KMS-11 (cell line): ENCODE measurements at regions not wholly inside any gene's neighbourhood (a gene's known extent, or its start where the extent isn't known, plus 50 kb on each side); places are given as distances from the start of the nearest gene placed in this dataset.

Experiments used
- H2AFZ ChIP-seq: fragments of 200-600 bp; sonication (generic); 2 replicates; pipeline ENCODE4 v1.6.1; 2016; ENCODE audit warnings: antibody characterized with exemption, mixed run types, low read depth
- H3K27ac ChIP-seq: fragments of 200-600 bp; sonication (generic); 2 replicates; pipeline ENCODE4 v1.6.1; 2016; ENCODE audit warnings: mild to moderate bottlenecking, mixed run types
- H3K27me3 ChIP-seq: fragments of 200-600 bp; sonication (generic); 2 replicates; pipeline ENCODE4 v1.6.1; 2017; ENCODE audit warnings: mild to moderate bottlenecking, low read depth, mixed run types, moderate library complexity; ENCODE audit not compliant: insufficient read depth
- H3K36me3 ChIP-seq: fragments of 200-600 bp; sonication (generic); 2 replicates; pipeline ENCODE4 v1.6.1; 2017; ENCODE audit warnings: mild to moderate bottlenecking, mixed run types; ENCODE audit not compliant: insufficient read depth
- H3K4me1 ChIP-seq: fragments of 200-600 bp; sonication (generic); 2 replicates; pipeline ENCODE4 v1.6.1; 2016; ENCODE audit warnings: mild to moderate bottlenecking, low read depth, mixed run types; ENCODE audit not compliant: poor library complexity, severe bottlenecking
- H3K4me2 ChIP-seq: fragments of 200-600 bp; sonication (generic); 2 replicates; pipeline ENCODE4 v1.7.0; 2016; ENCODE audit warnings: mild to moderate bottlenecking, mixed run types
- H3K4me3 ChIP-seq: fragments of 200-600 bp; sonication (generic); IDR thresholded peaks from 2 replicates; pipeline ENCODE4 v1.6.1; 2017; ENCODE audit warnings: low read depth, low read length, mixed read lengths; ENCODE audit not compliant: insufficient read depth
- H3K79me2 ChIP-seq: fragments of 200-600 bp; sonication (generic); 2 replicates; pipeline ENCODE4 v1.6.1; 2016; ENCODE audit warnings: low read depth, mixed run types; ENCODE audit not compliant: insufficient read depth
- H3K9ac ChIP-seq: fragments of 200-600 bp; sonication (generic); 2 replicates; pipeline ENCODE4 v1.6.1; 2016; ENCODE audit warnings: mild to moderate bottlenecking, mixed run types
- H4K20me1 ChIP-seq: fragments of 200-600 bp; sonication (generic); 2 replicates; pipeline ENCODE4 v1.6.1; 2016; ENCODE audit warnings: mild to moderate bottlenecking, mixed run types; ENCODE audit not compliant: insufficient read depth
- TF ChIP-seq, protein P1 (sequence below): fragments of 200-600 bp; sonication (generic); conservative IDR thresholded peaks from 2 replicates; pipeline ENCODE4 v1.6.1; 2017; ENCODE audit warnings: low read depth, mild to moderate bottlenecking, antibody characterized with exemption, low read length, moderate library complexity, mixed read lengths

DNA sequence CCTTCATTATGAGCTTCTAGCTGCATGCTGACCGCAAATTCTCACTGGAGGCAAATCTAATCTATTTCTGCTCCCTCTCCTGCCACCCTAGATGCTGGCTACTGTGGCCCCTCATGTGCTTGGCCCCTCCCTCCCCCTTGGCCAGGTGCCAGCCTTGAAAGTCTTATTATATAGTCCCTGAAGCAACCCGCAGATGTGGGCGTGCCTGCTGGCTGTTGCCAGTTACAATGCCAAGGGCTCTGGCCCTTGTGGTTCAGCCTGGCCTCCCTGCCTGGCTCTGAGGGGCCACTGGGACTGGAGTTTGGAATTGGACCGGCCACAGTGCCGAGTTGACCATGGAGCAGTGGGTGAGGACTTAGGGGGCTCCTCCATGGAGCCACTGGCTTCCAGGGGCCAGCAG is 78.9 kb upstream of the ACTRT2 start:
- no peaks in the 10 kb centered on the region for H3K79me2 ChIP-seq
- H3K36me3 ChIP-seq = no peaks in the 10 kb centered on the region
- TF ChIP-seq, protein P1, sequence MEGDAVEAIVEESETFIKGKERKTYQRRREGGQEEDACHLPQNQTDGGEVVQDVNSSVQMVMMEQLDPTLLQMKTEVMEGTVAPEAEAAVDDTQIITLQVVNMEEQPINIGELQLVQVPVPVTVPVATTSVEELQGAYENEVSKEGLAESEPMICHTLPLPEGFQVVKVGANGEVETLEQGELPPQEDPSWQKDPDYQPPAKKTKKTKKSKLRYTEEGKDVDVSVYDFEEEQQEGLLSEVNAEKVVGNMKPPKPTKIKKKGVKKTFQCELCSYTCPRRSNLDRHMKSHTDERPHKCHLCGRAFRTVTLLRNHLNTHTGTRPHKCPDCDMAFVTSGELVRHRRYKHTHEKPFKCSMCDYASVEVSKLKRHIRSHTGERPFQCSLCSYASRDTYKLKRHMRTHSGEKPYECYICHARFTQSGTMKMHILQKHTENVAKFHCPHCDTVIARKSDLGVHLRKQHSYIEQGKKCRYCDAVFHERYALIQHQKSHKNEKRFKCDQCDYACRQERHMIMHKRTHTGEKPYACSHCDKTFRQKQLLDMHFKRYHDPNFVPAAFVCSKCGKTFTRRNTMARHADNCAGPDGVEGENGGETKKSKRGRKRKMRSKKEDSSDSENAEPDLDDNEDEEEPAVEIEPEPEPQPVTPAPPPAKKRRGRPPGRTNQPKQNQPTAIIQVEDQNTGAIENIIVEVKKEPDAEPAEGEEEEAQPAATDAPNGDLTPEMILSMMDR = no peak
- H3K4me1 ChIP-seq = no peaks in the 10 kb centered on the region
- H4K20me1 ChIP-seq = no peaks in the 10 kb centered on the region
- H3K27me3 ChIP-seq = peaks cover 7% of the 10 kb centered on the region; the same call in 1 of the 2 replicates
- no peak overlapping the region for H3K4me3 ChIP-seq
- no peak overlapping the region for H3K4me2 ChIP-seq
- no peak overlapping the region for H3K27ac ChIP-seq
- no peak overlapping the region for H3K9ac ChIP-seq
- H2AFZ ChIP-seq = no peak overlapping the region

DNA sequence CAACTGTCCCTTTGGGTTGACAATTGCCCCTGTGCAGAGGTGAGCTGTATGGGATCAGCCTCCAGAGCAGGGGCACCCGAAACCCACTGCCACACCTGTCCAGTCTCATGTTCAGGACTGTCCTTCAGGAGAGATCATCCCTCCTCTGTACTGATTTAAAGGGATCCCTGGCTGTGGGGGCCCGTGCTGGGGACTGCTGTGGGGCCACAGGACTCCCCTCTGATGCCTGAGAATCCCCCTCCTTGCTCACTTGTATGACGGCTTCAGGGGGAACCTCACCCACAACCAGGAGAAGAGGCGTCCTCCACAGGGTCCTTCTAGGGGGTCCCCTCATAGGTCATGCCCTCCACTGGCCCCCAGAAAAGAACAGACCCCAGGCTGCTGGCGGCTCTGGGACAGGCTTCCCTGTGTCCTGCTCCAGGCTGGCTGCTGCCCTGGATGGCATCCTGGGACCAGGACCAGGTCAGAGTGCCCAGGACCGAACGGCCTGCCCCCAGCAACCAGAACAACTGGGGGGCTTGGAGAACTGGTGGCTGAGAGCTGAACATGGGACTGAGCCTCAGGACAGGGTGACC is 77.5 kb upstream of the ACTRT2 start:
- H3K79me2 ChIP-seq = no peaks in the 10 kb centered on the region
- H3K27ac ChIP-seq = no peak overlapping the region
- peaks cover 18% of the 10 kb centered on the region for H3K27me3 ChIP-seq
- H4K20me1 ChIP-seq = no peaks in the 10 kb centered on the region
- H3K4me2 ChIP-seq = no peak overlapping the region
- no peak overlapping the region for H3K9ac ChIP-seq
- no peaks in the 10 kb centered on the region for H3K4me1 ChIP-seq
- H2AFZ ChIP-seq = no peak overlapping the region
- no peak overlapping the region for H3K4me3 ChIP-seq
- H3K36me3 ChIP-seq = no peaks in the 10 kb centered on the region
- TF ChIP-seq, protein P1 = no peak

DNA sequence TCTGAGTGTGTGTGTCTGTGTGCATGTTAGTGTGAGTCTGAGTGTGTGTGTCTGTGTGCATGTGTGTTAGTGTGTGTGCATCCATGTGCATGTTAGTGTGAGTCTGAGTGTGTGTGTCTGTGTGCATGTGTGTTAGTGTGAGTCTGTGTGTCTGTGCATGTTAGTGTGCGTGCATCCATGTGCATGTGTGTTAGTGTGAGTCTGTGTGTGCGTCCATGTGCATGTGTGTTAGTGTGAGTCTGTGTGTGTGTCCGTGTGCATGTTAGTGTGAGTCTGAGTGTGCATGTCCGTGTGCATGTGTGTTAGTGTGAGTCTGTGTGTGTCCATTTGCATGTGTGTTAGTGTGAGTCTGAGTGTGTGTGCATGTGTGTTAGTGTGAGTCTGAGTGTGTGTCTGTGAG is 76.6 kb upstream of the ACTRT2 start:
- Histone ChIP-seq H2AFZ (no peak overlapping the region), H4K20me1 (no peaks in the 10 kb centered on the region), H3K4me2 (no peak overlapping the region), H3K27me3 (peaks cover 24% of the 10 kb centered on the region), H3K27ac (no peak overlapping the region), H3K4me1 (no peaks in the 10 kb centered on the region), H3K4me3 (no peak overlapping the region), H3K36me3 (no peaks in the 10 kb centered on the region), H3K79me2 (no peaks in the 10 kb centered on the region), H3K9ac (no peak overlapping the region)
- TF ChIP-seq, protein P1 = no peak

DNA sequence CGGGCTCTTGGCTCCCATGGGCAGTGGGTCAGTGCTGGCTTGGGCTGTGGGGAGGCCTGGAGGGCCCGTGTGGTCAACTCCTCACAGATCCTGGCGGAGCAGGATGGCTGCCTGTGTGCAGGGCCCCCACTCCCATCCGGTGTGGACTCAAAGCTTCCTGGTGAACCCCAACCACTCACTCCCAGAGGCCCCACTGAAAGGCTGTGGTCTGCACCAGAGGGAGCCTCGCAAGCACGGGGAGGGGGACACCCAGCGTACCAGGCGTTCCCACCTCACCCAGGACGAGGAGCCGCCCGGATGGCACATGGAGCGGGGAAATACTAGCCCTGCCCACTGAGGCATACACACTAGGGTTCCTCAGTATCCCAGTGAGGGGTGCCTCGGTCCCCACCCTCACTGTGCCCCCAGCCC is 75.4 kb upstream of the ACTRT2 start:
- Histone ChIP-seq H3K9ac (no peak overlapping the region), H3K36me3 (no peaks in the 10 kb centered on the region), H4K20me1 (no peaks in the 10 kb centered on the region), H3K4me3 (no peak overlapping the region), H3K4me2 (no peak overlapping the region), H3K79me2 (no peaks in the 10 kb centered on the region), H2AFZ (no peak overlapping the region), H3K27ac (no peak overlapping the region), H3K4me1 (no peaks in the 10 kb centered on the region), H3K27me3 (peaks cover 32% of the 10 kb centered on the region)
- TF ChIP-seq, protein P1 = no peak
